H1 (cell line): ENCODE measurements at regions not wholly inside any gene's neighbourhood (a gene's known extent, or its start where the extent isn't known, plus 50 kb on each side); places are given as distances from the start of the nearest gene placed in this dataset.

Experiments used
- CTCF ChIA-PET: fragments of 300-600 bp; sonication (Branson Sonifier 250); formaldehyde crosslinking; loops from one replicate; lab custom pipeline; 2021; ENCODE audit not compliant: partially characterized antibody; lab: Charles Lee
- POLR2A ChIA-PET: fragments of 300-600 bp; sonication (Branson Sonifier 250); formaldehyde crosslinking; loops from one replicate; lab custom pipeline; 2021; ENCODE audit warnings: inconsistent platforms; ENCODE audit not compliant: partially characterized antibody; lab: Charles Lee
- DNase-seq, 2 experiments: peaks; one replicate each; pipeline versions ENCODE4 v3.0.0 to v3.0.0-alpha.2; 2010 to 2022; ENCODE audit warnings: low spot score in 2 of 2, low read depth in 1 of 2, mixed read lengths in 1 of 2
- FAIRE-seq: peaks from 2 replicates; lab custom pipeline; 2011; peaks lifted over from hg19 to GRCh38; lab: Jason Lieb, UNC
- H2AFZ ChIP-seq: 2 replicates; pipeline ENCODE4 v1.8.1; 2012; ENCODE audit warnings: low read length, inconsistent platforms
- H2AK5ac ChIP-seq: 2 replicates; pipeline ENCODE4 v1.6.1; 2013; ENCODE audit warnings: low read depth, low read length
- H2BK120ac ChIP-seq: replicated peaks from 2 replicates; pipeline ENCODE3; 2013; ENCODE audit warnings: low read depth, low read length, inconsistent platforms
- H2BK12ac ChIP-seq: 2 replicates; pipeline ENCODE4 v1.6.1; 2013; ENCODE audit warnings: low read depth, low read length
- H2BK15ac ChIP-seq: 2 replicates; pipeline ENCODE4 v1.6.1; 2013; ENCODE audit warnings: low read length
- H2BK20ac ChIP-seq: 2 replicates; pipeline ENCODE4 v1.6.1; 2013; ENCODE audit warnings: low read length
- H2BK5ac ChIP-seq: 2 replicates; pipeline ENCODE4 v1.6.1; 2013; ENCODE audit warnings: low read depth, low read length
- H3K14ac ChIP-seq: 2 replicates; pipeline ENCODE4 v1.6.1; 2013; ENCODE audit warnings: inconsistent platforms; ENCODE audit not compliant: insufficient read length
- H3K18ac ChIP-seq: 2 replicates; pipeline ENCODE4 v1.6.1; 2013; ENCODE audit warnings: low read length; ENCODE audit errors: extremely low read depth
- H3K23ac ChIP-seq: 2 replicates; pipeline ENCODE4 v1.6.1; 2013; ENCODE audit warnings: inconsistent platforms; ENCODE audit not compliant: insufficient read length
- H3K23me2 ChIP-seq: 2 replicates; pipeline ENCODE4 v1.6.1; 2013; ENCODE audit warnings: low read depth, low read length
- H3K27ac ChIP-seq: 2 replicates; pipeline ENCODE4 v1.6.1; 2011; ENCODE audit warnings: low read depth, low read length, inconsistent platforms
- H3K27me3 ChIP-seq, 4 experiments: replicated peaks in 1 of 4; 1 replicate in 1 of 4; 2 replicates in 3 of 4; pipeline versions ENCODE4 v1.6.1 to v1.8.1; 2011 to 2013; ENCODE audit warnings: low read length in 3 of 4, mild to moderate bottlenecking in 3 of 4, inconsistent platforms in 2 of 4, mixed read lengths in 2 of 4, moderate library complexity in 1 of 4; ENCODE audit not compliant: control insufficient read depth in 3 of 4, insufficient read depth in 3 of 4; ENCODE audit errors: extremely low read depth in 1 of 4
- H3K36me3 ChIP-seq, 4 experiments: 2 replicates each; pipeline versions ENCODE4 v1.6.1 to v1.8.1; 2011 to 2013; ENCODE audit warnings: mild to moderate bottlenecking in 4 of 4, low read length in 3 of 4, moderate library complexity in 2 of 4, control low read depth in 1 of 4, inconsistent platforms in 1 of 4; ENCODE audit not compliant: insufficient read depth in 4 of 4, control insufficient read depth in 2 of 4
- H3K4ac ChIP-seq: replicated peaks from 2 replicates; pipeline ENCODE3; 2013; ENCODE audit warnings: low read length, low read depth, mixed read lengths, inconsistent platforms; ENCODE audit not compliant: insufficient read length
- H3K4me1 ChIP-seq, 4 experiments: replicated peaks in 1 of 4; 1 replicate in 1 of 4; 2 replicates in 3 of 4; pipeline versions ENCODE4 v1.6.1 to v1.8.1; 2011 to 2013; ENCODE audit warnings: low read length in 3 of 4, inconsistent platforms in 2 of 4, mixed read lengths in 1 of 4; ENCODE audit not compliant: insufficient read depth in 4 of 4, control insufficient read depth in 3 of 4
- H3K4me2 ChIP-seq, 2 experiments: 2 replicates each; pipeline versions ENCODE4 v1.6.1 to v1.8.1; 2011 to 2013; ENCODE audit warnings: low read depth in 2 of 2, low read length in 2 of 2, control low read depth in 1 of 2, inconsistent platforms in 1 of 2, mild to moderate bottlenecking in 1 of 2; ENCODE audit not compliant: insufficient read depth in 1 of 2
- H3K4me3 ChIP-seq, 4 experiments: fragments of 200-600, 300-600 bp in 1 of 4; sonication (generic), shearing (Covaris generic), sonication (Bioruptor Twin) in 1 of 4; 2 replicates each; pipeline versions ENCODE4 v1.5.1 to v1.8.1; 2011 to 2016; ENCODE audit warnings: low read length in 4 of 4, low read depth in 3 of 4, control low read depth in 2 of 4, inconsistent platforms in 2 of 4, mild to moderate bottlenecking in 2 of 4, mixed read lengths in 1 of 4, moderate library complexity in 1 of 4; ENCODE audit not compliant: insufficient read depth in 2 of 4; ENCODE audit errors: extremely low read depth in 1 of 4
- H3K56ac ChIP-seq: replicated peaks from 2 replicates; pipeline ENCODE3; 2013; ENCODE audit warnings: low read depth, mild to moderate bottlenecking, mixed read lengths, low read length, inconsistent platforms; ENCODE audit not compliant: insufficient read length
- H3K79me1 ChIP-seq: 2 replicates; pipeline ENCODE4 v1.6.1; 2013; ENCODE audit warnings: low read depth, low read length, control low read depth
- H3K79me2 ChIP-seq, 2 experiments: 2 replicates each; pipeline versions ENCODE4 v1.6.1 to v1.8.1; 2012 to 2013; ENCODE audit warnings: low read length in 2 of 2, mild to moderate bottlenecking in 2 of 2, inconsistent platforms in 1 of 2; ENCODE audit not compliant: insufficient read depth in 2 of 2, control insufficient read depth in 1 of 2
- H3K9ac ChIP-seq, 4 experiments: replicated peaks in 1 of 4; 1 replicate in 1 of 4; 2 replicates in 3 of 4; pipeline versions ENCODE4 v1.6.1 to v1.8.1; 2011 to 2013; ENCODE audit warnings: low read depth in 3 of 4, low read length in 3 of 4, control low read depth in 2 of 4, mild to moderate bottlenecking in 2 of 4, moderate library complexity in 2 of 4, inconsistent platforms in 1 of 4; ENCODE audit errors: extremely low read depth in 1 of 4
- H3K9me3 ChIP-seq, 2 experiments: 2 replicates each; pipeline versions ENCODE4 v1.6.1 to v1.8.1; 2012 to 2013; ENCODE audit warnings: mild to moderate bottlenecking in 2 of 2, moderate library complexity in 2 of 2, control low read depth in 1 of 2, inconsistent platforms in 1 of 2, low read depth in 1 of 2, low read length in 1 of 2, mixed read lengths in 1 of 2; ENCODE audit not compliant: insufficient read depth in 2 of 2
- H4K20me1 ChIP-seq, 2 experiments: replicated peaks in 1 of 2; 2 replicates each; pipeline versions ENCODE3 to v1.8.1; 2011 to 2013; ENCODE audit warnings: inconsistent platforms in 2 of 2, low read length in 2 of 2, mild to moderate bottlenecking in 1 of 2; ENCODE audit not compliant: insufficient read depth in 2 of 2, control insufficient read depth in 1 of 2
- H4K5ac ChIP-seq: 2 replicates; pipeline ENCODE4 v1.6.1; 2013; ENCODE audit warnings: low read length, low read depth, mixed read lengths, inconsistent platforms; ENCODE audit not compliant: insufficient read length
- H4K8ac ChIP-seq: 2 replicates; pipeline ENCODE4 v1.8.0; 2013; ENCODE audit warnings: mild to moderate bottlenecking, moderate library complexity, low read length, inconsistent platforms; ENCODE audit not compliant: insufficient read depth; ENCODE audit errors: extremely low read depth
- H4K91ac ChIP-seq: replicated peaks from 2 replicates; pipeline ENCODE3; 2013; ENCODE audit warnings: low read length, mixed read lengths, inconsistent platforms; ENCODE audit not compliant: insufficient read length
- ASH2L ChIP-seq: fragments of 200-600, 300-600 bp; sonication (generic); IDR thresholded peaks from one replicate; pipeline ENCODE4 v1.7.1; 2017; ENCODE audit warnings: low read length
- FOSL1 ChIP-seq: IDR thresholded peaks from 2 replicates; pipeline ENCODE4 v1.6.1; 2011; ENCODE audit warnings: mild to moderate bottlenecking, low read depth, low read length, moderate library complexity; ENCODE audit not compliant: insufficient read depth
- GTF2F1 ChIP-seq: IDR thresholded peaks from 2 replicates; pipeline ENCODE4 v1.6.1; 2012; ENCODE audit warnings: low read depth, low read length, improper control_type of control experiment, borderline replicate concordance
- HDAC2 ChIP-seq, 2 experiments: fragments of 300-600 bp in 1 of 2; sonication (generic) in 1 of 2; IDR thresholded peaks; 2 replicates each; pipeline ENCODE4 v1.6.1; 2011 to 2012; ENCODE audit warnings: low read depth in 2 of 2, low read length in 2 of 2, mild to moderate bottlenecking in 2 of 2, moderate library complexity in 2 of 2, borderline replicate concordance in 1 of 2, inconsistent platforms in 1 of 2
- KDM4A ChIP-seq: IDR thresholded peaks from one replicate; pipeline ENCODE4 v1.7.1; 2012; ENCODE audit warnings: low read depth, mild to moderate bottlenecking, moderate library complexity, low read length, inconsistent platforms; ENCODE audit not compliant: severe bottlenecking
- NANOG ChIP-seq: IDR thresholded peaks from 2 replicates; pipeline ENCODE4 v1.6.1; 2011; ENCODE audit warnings: low read length, low read depth, mild to moderate bottlenecking, inconsistent platforms; ENCODE audit not compliant: insufficient read depth, poor library complexity, severe bottlenecking
- NRF1 ChIP-seq: IDR thresholded peaks from 2 replicates; pipeline ENCODE4 v1.6.1; 2011; ENCODE audit warnings: mild to moderate bottlenecking, low read depth, low read length, improper control_type of control experiment
- SIN3A ChIP-seq, 2 experiments: IDR thresholded peaks in 1 of 2; conservative IDR thresholded peaks in 1 of 2; 2 replicates each; pipeline ENCODE4 v1.6.1; 2011 to 2012; ENCODE audit warnings: low read length in 2 of 2, improper control_type of control experiment in 1 of 2, low read depth in 1 of 2, mild to moderate bottlenecking in 1 of 2
- TAF7 ChIP-seq: optimal IDR thresholded peaks from 2 replicates; pipeline ENCODE3; 2011; ENCODE audit warnings: low read depth, mild to moderate bottlenecking, inconsistent platforms, low read length, moderate library complexity, borderline replicate concordance
- TCF12 ChIP-seq: IDR thresholded peaks from 2 replicates; pipeline ENCODE4 v1.6.1; 2011; ENCODE audit warnings: low read depth, mild to moderate bottlenecking, low read length
- WGBS, 2 experiments: shearing (Covaris generic) in 1 of 2; methylation state at CpG; one replicate each; pipeline versions ENCODE4 v1.1.6 to v1.1.7; 2013 to 2015; ENCODE audit warnings: low lambda C conversion rate in 2 of 2, mixed read lengths in 2 of 2, inconsistent platforms in 1 of 2, low coverage in 1 of 2, missing lambda C conversion rate in 1 of 2; ENCODE audit not compliant: insufficient replicate concordance in 2 of 2, insufficient coverage in 1 of 2, insufficient read length in 1 of 2; ENCODE audit errors: extremely low coverage in 1 of 2, missing lambda C conversion rate in 1 of 2; 5-methylcytosine and 5-hydroxymethylcytosine counted together
- TF ChIP-seq, protein P1 (sequence below): IDR thresholded peaks from 2 replicates; pipeline ENCODE4 v1.6.1; 2012; ENCODE audit warnings: inconsistent platforms
- TF ChIP-seq, protein P2 (sequence below): IDR thresholded peaks from 2 replicates; pipeline ENCODE4 v1.6.1; 2012; ENCODE audit warnings: low read length, inconsistent platforms

DNA sequence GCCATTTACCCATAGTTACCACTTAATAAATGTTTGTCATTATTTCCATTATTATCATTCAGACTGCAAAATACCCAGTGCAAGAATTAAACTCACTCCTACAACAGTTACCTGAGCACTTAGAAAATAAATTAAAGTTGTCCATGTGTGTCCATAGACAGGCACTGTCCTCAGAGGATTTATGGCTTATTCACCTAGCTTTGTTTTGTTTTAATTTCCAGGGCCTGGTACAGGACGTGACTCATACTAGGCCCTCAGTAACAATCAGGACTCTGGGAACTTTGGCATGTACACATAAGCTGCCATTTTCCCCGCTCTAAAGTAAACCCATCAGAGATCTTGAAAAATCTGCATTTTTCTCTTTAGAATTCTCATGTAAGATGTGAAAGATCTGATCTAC is 458.5 kb upstream of the ARRDC4 start:
- Histone ChIP-seq H3K23ac (no peak overlapping the region), H2BK20ac (no peak overlapping the region), H4K5ac (no peak overlapping the region), H2BK12ac (no peak overlapping the region), H3K56ac (no peak overlapping the region), H3K27me3 (no peaks in the 10 kb centered on the region), H2BK5ac (no peak overlapping the region), H3K4me2 (no peak overlapping the region), H3K79me1 (no peaks in the 10 kb centered on the region), H3K9ac (no peak overlapping the region), H3K4me1 (no peaks in the 10 kb centered on the region), H3K4ac (no peak overlapping the region), H3K23me2 (no peaks in the 10 kb centered on the region; the same call in 1 of the 2 replicates), H2BK120ac (no peak overlapping the region), H3K18ac (no peak overlapping the region), H3K36me3 (no peaks in the 10 kb centered on the region), H2BK15ac (no peak overlapping the region), H4K91ac (no peak overlapping the region), H4K8ac (no peak overlapping the region), H2AFZ (no peak overlapping the region), H3K14ac (no peak overlapping the region), H2AK5ac (no peak overlapping the region), H3K9me3 (no peaks in the 10 kb centered on the region; a peak in 1 of 4 replicates), H4K20me1 (no peaks in the 10 kb centered on the region), H3K4me3 (no peak overlapping the region), H3K27ac (no peak overlapping the region), H3K79me2 (no peaks in the 10 kb centered on the region)
- DNase-seq (no peak), FAIRE-seq (no peak)
- ChIA-PET CTCF (interaction anchor here (0.6 kb wide), 1 partner anchor 240 kb away, joined by 3 read pairs; no protein-coding TSS in a partner anchor), POLR2A (no interaction called here)
- 100% methylated on average over 2 of the region's 2 CpGs; no CpG with 5 or more reads in 1 of the 2 experiments for WGBS, 2 experiments
- TF ChIP-seq, protein P1, sequence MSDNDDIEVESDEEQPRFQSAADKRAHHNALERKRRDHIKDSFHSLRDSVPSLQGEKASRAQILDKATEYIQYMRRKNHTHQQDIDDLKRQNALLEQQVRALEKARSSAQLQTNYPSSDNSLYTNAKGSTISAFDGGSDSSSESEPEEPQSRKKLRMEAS: no peak
- TF ChIP-seq FOSL1: no peak
- TF ChIP-seq ASH2L: no peak
- no peak for TF ChIP-seq HDAC2 (IDR thresholded peaks at IDR 0.05; ENCODE audit: borderline replicate concordance in 1 of 2, low read depth in 2 of 2, low read length in 2 of 2)
- TF ChIP-seq SIN3A (conservative IDR thresholded peaks at IDR 0.05 in 1 of 2, IDR thresholded peaks at IDR 0.05 in 1 of 2; ENCODE audit: low read depth in 1 of 2, low read length in 2 of 2): no peak
- TF ChIP-seq KDM4A: no peak
- TF ChIP-seq NRF1: no peak
- no peak for TF ChIP-seq TAF7
- no peak for TF ChIP-seq GTF2F1
- TF ChIP-seq, protein P2, sequence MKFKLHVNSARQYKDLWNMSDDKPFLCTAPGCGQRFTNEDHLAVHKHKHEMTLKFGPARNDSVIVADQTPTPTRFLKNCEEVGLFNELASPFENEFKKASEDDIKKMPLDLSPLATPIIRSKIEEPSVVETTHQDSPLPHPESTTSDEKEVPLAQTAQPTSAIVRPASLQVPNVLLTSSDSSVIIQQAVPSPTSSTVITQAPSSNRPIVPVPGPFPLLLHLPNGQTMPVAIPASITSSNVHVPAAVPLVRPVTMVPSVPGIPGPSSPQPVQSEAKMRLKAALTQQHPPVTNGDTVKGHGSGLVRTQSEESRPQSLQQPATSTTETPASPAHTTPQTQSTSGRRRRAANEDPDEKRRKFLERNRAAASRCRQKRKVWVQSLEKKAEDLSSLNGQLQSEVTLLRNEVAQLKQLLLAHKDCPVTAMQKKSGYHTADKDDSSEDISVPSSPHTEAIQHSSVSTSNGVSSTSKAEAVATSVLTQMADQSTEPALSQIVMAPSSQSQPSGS: no peak
- TF ChIP-seq TCF12: no peak
- no peak for TF ChIP-seq NANOG
